ENCODE measurements at regions not wholly inside any gene's neighbourhood (a gene's known extent, or its start where the extent isn't known, plus 50 kb on each side); places are given as distances from the start of the nearest gene placed in this dataset.
"Not testable (repeated sequence)": the region's sequence is repeated elsewhere in the genome, so short reads cannot be mapped to it uniquely, and the experiment has no call there.

DNA sequence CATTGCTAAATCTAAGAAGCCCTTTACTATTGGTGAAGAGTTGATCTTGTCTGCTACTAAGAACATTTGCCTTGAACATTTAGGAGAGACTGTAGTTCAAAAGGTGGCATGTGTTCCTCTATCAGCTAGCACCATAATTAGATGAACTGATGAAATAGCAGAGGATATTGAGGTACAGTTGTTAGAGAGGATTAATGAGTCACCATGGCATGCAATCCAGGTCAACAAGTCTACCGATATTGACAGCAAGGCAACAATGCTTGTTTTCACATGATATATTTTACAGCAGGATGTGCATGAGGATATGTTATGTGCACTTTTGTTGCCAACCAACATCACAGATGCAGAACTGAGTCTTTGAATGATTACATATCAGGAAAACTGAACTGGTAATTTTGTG is 134.3 kb upstream of the CDH9 start:
- DNase-seq: no peak

DNA sequence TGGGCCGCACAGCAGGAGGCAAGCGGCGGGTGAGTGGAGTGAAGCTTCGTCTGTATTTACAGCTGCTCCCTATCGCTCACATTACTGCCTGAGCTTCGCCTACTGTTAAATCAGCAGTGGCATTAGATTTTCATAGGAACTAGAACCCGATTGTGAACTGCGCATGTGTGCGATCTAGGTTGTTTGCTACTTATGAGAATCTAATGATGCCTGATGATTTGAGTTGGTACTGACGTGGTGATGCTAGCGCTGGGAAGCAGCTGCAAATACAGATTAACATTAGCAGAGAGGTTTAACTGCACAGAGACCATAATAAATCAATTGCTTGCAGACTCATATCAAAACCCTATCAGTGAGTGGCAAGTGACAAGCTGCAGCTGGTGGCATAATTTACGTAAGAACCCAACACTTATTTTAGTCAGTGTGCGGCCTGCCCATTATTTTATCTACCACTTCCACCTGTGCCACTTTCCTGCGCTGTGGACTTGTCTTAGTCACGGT is 133.4 kb upstream of the CDH9 start:
- no peak for DNase-seq

GRCh38 chr5:27158775-27159174 is 120.4 kb upstream of the CDH9 start:
- DNase-seq: no peak

DNA sequence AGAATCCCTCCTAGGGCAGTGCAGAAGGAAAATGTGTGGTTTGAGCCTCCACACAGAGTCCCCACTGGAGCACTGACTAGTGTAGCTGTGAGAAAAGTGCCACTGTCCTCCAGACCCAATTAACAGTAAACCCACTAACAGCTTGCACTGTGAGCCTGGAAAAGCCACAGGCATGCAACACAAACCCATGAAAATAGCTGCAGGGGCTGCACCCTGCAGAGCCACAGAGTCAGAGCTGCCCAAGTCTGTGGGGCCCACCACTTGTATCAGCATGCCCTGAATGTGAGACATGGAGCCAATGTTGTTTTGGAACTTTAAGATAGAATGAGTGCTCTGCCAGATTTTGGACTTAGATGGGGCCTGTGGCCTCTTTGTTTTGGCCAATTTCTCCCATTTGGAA is 119.8 kb upstream of the CDH9 start:
- no peak for DNase-seq

DNA sequence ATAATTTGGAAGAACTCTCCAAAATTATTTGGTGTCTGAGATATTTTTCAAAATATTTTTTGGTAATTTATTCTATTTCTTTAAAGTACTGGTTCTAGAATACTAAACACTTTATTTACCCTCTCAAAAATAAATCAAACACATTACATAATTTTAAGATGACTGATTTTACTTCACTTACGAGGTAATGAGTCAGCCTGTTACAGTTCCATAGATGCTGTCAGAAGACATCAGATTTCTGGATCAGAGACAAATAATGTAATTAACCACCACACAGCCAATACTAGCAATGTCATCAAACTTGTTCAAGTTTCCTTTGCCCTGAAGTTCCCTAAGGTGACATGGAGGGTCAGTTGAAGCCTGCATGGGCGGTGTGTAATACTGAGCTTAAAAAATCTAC is 106.1 kb upstream of the CDH9 start:
- DNase-seq: no peak

DNA sequence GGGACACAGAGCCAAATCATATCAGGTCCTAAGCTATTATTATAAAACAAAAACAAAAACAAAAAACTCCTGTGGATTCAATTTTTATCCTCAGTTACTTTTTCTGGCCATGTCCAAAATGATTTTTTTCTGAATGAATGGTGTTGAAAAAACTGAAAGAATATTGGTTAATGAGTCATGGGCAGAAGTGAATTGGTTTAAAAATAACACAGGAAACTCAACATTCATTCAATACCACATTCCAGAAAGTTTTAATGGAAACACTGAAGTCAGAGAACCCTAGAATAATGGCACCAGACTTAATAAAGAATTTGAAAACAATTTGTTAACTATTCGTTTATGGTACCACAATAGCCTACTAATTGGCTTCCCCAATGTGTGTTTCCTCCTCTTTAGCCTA is 102.4 kb upstream of the CDH9 start:
- DNase-seq: no peak

DNA sequence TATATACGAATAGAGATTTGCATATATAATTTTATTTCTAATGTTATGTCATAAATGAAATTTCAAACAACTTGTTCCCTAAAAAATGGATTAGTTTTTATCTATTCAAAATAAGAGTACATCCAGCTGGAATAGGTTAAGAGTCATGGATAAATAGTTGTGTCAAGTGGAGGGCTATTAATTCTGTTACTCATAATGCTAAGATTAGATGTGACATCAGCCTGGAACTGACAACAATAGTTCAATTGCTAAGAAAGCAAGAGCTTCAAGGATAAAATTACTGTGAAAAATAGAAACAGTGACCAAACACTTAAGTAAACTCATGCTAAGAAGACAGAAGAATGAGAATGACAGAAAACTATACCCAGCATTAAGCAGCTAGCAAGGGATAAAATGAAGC is 92.2 kb upstream of the CDH9 start:
- no peak for DNase-seq

DNA sequence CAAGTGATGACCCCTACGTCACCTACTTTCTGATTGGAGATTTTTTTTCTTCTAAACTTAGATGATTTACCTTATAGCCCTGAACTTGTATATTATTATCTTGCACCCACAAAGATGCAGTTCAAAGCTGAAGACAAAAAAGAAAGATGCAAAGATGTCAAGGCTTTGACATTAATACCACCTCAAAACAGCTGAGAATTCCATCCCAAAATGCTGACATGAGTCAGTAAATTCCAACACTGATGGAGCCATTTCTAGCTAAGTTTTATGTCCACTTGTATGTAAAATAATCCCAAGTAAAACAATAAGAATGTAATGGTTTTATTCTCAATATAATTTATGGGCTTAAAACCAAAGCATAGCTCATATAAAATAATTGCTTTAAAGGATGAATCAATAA is 91.5 kb upstream of the CDH9 start:
- DNase-seq: no peak

GRCh38 chr5:27125856-27126255 is 87.5 kb upstream of the CDH9 start:
- no peak for DNase-seq

- no peak for DNase-seq
Measured at GRCh38 chr5:27124590-27124989, 86.2 kb upstream of the CDH9 start.

GRCh38 chr5:27119736-27120321 is 81.4 kb upstream of the CDH9 start:
- DNase-seq: not testable (repeated sequence)

GRCh38 chr5:27103486-27103885 is 65.1 kb upstream of the CDH9 start:
- no peak for DNase-seq

DNA sequence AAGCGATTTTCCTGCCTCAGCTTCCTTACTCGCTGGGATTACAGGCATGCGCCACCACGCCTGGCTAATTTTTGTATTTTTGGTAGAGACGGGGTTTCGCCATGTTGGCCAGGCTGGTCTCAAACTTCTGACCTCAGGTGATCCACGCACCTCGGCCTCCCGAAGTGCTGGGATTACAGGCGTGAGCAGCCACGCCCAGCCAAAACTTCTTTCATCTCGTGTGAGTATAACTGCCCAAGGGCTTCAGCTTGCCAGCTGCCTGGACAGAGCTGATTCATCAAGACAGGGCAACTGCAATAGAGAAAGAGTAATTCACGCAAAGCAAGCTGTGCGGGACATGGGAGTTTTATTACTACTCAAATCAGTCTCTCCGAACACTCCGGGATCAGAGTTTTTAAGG is 57.4 kb upstream of the CDH9 start:
- not testable (repeated sequence) for DNase-seq

DNA sequence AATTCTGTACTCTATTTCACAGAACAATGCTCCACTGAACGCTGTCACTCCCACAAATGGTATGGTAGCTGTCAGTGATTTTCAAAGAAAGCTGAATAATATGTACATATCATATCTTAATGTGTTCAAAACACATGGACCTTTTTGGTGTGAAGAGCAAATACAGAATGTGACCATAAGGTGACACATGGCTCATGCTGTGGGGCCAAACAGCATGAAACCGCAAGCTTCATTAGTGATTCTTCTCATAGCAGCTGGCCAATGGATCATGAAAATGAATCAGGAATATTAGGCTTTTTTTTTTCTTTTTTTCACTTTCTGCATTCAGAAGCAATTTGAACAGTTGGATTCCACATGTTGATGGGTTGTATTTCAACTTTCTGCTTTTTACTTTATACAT is 54.9 kb upstream of the CDH9 start:
- DNase-seq: no peak

- no peak for DNase-seq
Measured at GRCh38 chr5:27091858-27092257, 53.5 kb upstream of the CDH9 start.

DNA sequence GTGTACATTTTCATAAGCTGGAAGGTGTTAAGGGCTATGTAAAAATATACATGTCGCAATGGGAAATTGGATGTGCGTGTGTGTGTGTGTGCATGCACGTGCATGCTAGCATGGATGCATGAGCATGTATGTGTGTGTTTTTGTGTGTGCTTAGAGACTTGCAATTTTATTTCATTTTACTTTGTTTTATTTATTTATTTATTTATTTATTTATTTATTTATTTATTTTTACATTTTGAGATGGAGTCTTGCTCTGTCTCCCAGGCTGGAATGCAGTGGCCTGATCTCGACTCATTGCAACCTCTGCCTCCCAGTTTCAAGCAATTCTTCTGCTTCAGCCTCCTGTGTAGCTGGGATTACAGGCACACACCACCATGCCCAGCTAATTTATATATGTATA is 50.4 kb upstream of the CDH9 start:
- not testable (repeated sequence) for DNase-seq

All from T-helper 1 cell (primary cell).